ENCODE measurements at regions not wholly inside any gene's neighbourhood (a gene's known extent, or its start where the extent isn't known, plus 50 kb on each side); places are given as distances from the start of the nearest gene placed in this dataset.

DNA sequence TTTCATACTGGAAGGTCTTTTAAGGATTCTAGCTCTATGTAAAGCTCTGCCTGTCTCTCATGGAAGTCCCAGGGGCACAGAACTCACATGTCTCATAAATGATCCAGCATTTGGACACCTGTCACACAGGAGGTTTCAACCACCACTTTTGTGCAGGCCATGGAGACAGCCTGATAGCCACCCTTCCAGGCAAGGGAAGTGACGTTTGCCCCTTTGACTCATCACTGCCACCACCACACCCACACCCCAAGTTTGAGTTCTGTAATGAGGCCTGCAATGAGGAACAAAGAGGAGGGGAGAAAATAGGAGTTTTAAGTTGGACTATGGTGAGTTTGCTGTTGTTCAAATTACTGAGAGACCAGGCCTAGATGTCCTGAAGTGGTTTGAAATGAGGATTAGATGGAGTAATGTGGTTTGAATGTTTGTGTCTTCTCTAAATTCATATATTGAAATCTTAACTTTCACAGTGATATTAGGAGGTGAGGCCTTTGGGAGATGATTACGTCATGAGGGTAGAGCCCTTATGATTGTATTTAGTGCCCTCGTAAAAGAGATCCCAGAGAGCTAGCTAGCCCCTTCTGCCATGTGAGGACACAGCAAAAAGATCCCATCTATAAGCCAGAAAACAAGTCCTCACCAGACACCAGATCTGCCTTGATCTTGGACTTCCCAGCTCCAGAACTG is 175.3 kb upstream of the EPHA4 start:
- ChIA-PET CTCF (no interaction called here), RAD21 (ENCODE audit: low non-redundant PET in 1 of 2, low total read pairs in 2 of 2, uncharacterized antibody in 2 of 2, unreplicated experiment in 2 of 2) (no interaction called here), POLR2A (no interaction called here)
- Histone ChIP-seq H3K27me3 (ENCODE audit: insufficient read depth, low read length) (no peaks in the 10 kb centered on the region), H3K9me3 (ENCODE audit: control insufficient read depth in 1 of 2, insufficient read depth in 1 of 2, low read depth in 1 of 2, low read length in 2 of 2) (no peaks in the 10 kb centered on the region), H3K4me2 (ENCODE audit: low read length) (no peak overlapping the region), H3K27ac (ENCODE audit: low read depth, low read length) (no peak overlapping the region), H3K79me2 (ENCODE audit: insufficient read depth, low read length) (no peaks in the 10 kb centered on the region), H3K36me3 (ENCODE audit: control insufficient read depth in 1 of 2, insufficient read depth in 2 of 2, low read length in 2 of 2) (no peaks in the 10 kb centered on the region), H3K4me3 (replicated peaks in 1 of 2; ENCODE audit: low read depth in 1 of 2, low read length in 2 of 2) (no peak overlapping the region), H3K4me1 (ENCODE audit: control insufficient read depth in 1 of 2, insufficient read depth in 2 of 2, low read length in 2 of 2) (no peaks in the 10 kb centered on the region), H3K9ac (ENCODE audit: low read length) (no peak overlapping the region), H4K20me1 (ENCODE audit: insufficient read depth) (no peaks in the 10 kb centered on the region), H3K9me2 (ENCODE audit: insufficient read depth) (no peaks in the 10 kb centered on the region), H2AFZ (ENCODE audit: low read depth, low read length, poor library complexity, severe bottlenecking) (no peak overlapping the region)
- ATAC-seq (no peak), DNase-seq (ENCODE audit: low read depth, low spot score) (no peak)
- intact Hi-C loops (cut with micrococcal nuclease) = no loop called here
- no TSS peak for BruUV-seq (replicated peaks)
- TF ChIP-seq EZH2phosphoT487 (IDR thresholded peaks at IDR 0.05; ENCODE audit: borderline replicate concordance) = no peak
- TF ChIP-seq SP1 (IDR thresholded peaks at IDR 0.05; ENCODE audit: low read depth) = no peak
- TF ChIP-seq, protein P1, sequence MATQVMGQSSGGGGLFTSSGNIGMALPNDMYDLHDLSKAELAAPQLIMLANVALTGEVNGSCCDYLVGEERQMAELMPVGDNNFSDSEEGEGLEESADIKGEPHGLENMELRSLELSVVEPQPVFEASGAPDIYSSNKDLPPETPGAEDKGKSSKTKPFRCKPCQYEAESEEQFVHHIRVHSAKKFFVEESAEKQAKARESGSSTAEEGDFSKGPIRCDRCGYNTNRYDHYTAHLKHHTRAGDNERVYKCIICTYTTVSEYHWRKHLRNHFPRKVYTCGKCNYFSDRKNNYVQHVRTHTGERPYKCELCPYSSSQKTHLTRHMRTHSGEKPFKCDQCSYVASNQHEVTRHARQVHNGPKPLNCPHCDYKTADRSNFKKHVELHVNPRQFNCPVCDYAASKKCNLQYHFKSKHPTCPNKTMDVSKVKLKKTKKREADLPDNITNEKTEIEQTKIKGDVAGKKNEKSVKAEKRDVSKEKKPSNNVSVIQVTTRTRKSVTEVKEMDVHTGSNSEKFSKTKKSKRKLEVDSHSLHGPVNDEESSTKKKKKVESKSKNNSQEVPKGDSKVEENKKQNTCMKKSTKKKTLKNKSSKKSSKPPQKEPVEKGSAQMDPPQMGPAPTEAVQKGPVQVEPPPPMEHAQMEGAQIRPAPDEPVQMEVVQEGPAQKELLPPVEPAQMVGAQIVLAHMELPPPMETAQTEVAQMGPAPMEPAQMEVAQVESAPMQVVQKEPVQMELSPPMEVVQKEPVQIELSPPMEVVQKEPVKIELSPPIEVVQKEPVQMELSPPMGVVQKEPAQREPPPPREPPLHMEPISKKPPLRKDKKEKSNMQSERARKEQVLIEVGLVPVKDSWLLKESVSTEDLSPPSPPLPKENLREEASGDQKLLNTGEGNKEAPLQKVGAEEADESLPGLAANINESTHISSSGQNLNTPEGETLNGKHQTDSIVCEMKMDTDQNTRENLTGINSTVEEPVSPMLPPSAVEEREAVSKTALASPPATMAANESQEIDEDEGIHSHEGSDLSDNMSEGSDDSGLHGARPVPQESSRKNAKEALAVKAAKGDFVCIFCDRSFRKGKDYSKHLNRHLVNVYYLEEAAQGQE (IDR thresholded peaks at IDR 0.05; ENCODE audit: low read depth) = no peak
- TF ChIP-seq, protein P2, sequence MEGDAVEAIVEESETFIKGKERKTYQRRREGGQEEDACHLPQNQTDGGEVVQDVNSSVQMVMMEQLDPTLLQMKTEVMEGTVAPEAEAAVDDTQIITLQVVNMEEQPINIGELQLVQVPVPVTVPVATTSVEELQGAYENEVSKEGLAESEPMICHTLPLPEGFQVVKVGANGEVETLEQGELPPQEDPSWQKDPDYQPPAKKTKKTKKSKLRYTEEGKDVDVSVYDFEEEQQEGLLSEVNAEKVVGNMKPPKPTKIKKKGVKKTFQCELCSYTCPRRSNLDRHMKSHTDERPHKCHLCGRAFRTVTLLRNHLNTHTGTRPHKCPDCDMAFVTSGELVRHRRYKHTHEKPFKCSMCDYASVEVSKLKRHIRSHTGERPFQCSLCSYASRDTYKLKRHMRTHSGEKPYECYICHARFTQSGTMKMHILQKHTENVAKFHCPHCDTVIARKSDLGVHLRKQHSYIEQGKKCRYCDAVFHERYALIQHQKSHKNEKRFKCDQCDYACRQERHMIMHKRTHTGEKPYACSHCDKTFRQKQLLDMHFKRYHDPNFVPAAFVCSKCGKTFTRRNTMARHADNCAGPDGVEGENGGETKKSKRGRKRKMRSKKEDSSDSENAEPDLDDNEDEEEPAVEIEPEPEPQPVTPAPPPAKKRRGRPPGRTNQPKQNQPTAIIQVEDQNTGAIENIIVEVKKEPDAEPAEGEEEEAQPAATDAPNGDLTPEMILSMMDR (IDR thresholded peaks at IDR 0.05 in 2 of 3, conservative IDR thresholded peaks at IDR 0.05 in 1 of 3; ENCODE audit: borderline replicate concordance in 1 of 3, insufficient read depth in 1 of 3, low read depth in 2 of 3, low read length in 2 of 3) = no peak
- TF ChIP-seq, protein P3, sequence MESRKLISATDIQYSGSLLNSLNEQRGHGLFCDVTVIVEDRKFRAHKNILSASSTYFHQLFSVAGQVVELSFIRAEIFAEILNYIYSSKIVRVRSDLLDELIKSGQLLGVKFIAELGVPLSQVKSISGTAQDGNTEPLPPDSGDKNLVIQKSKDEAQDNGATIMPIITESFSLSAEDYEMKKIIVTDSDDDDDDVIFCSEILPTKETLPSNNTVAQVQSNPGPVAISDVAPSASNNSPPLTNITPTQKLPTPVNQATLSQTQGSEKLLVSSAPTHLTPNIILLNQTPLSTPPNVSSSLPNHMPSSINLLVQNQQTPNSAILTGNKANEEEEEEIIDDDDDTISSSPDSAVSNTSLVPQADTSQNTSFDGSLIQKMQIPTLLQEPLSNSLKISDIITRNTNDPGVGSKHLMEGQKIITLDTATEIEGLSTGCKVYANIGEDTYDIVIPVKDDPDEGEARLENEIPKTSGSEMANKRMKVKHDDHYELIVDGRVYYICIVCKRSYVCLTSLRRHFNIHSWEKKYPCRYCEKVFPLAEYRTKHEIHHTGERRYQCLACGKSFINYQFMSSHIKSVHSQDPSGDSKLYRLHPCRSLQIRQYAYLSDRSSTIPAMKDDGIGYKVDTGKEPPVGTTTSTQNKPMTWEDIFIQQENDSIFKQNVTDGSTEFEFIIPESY (IDR thresholded peaks at IDR 0.05; ENCODE audit: extremely low read depth, insufficient replicate concordance, low read length) = no peak
- no peak for TF ChIP-seq CEBPB (IDR thresholded peaks at IDR 0.05; ENCODE audit: low read depth)
- TF ChIP-seq SIN3A (IDR thresholded peaks at IDR 0.05; ENCODE audit: low read depth) = no peak
- TF ChIP-seq ZFX (IDR thresholded peaks at IDR 0.05) = no peak
- TF ChIP-seq, protein P4, sequence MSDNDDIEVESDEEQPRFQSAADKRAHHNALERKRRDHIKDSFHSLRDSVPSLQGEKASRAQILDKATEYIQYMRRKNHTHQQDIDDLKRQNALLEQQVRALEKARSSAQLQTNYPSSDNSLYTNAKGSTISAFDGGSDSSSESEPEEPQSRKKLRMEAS (IDR thresholded peaks at IDR 0.05) = no peak

Measured in HCT116 (cell line).